ENCODE measurements at regions not wholly inside any gene's neighbourhood (a gene's known extent, or its start where the extent isn't known, plus 50 kb on each side); places are given as distances from the start of the nearest gene placed in this dataset.

DNA sequence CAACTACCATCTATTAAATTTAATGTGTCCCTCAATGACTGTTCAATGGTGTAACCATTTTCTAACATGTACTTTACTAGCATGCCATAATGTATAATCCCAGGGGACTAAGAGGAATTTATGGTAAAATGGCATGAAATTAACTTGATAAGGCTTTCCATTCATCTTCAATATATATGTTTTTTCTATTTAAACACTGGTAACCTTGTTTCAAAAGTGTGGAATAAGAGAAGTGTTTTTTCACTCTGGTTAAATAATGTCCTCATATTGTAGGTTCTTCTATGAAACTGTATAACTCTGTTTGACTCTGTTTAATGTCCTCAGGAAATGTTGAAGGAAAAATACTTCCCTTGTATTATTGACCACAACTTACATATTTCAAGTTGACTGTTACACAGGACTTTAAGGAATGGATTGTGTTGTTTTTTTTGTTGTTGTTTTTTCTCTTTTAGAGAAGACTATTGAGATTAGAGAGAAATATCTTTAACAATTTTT lies 113.8 kb upstream of the ARSJ start:
- TF ChIP-seq POLR2A (IDR thresholded peaks at IDR 0.05; ENCODE audit: low read depth, low read length) (no peak), SPI1 (IDR thresholded peaks at IDR 0.05; ENCODE audit: low read depth, low read length) (no peak), PAX5 (IDR thresholded peaks at IDR 0.05; ENCODE audit: insufficient read depth, low read length, severe bottlenecking) (no peak), POLR2AphosphoS5 (IDR thresholded peaks at IDR 0.05; ENCODE audit: low read depth, low read length) (no peak), TAF1 (IDR thresholded peaks at IDR 0.05; ENCODE audit: low read depth, low read length) (no peak), POU2F2 (IDR thresholded peaks at IDR 0.05; ENCODE audit: low read depth, low read length) (no peak)

Measured in GM12891 (cell line).